Liver (tissue), 3 donors: ENCODE measurements at regions not wholly inside any gene's neighbourhood (a gene's known extent, or its start where the extent isn't known, plus 50 kb on each side); places are given as distances from the start of the nearest gene placed in this dataset.

ENCODE experiments used
- GABPA ChIP-seq, 2 donors: IDR thresholded peaks in 1 of 2; conservative IDR thresholded peaks in 1 of 2; 2 replicates each; pipeline ENCODE4 v1.6.1; 2016; ENCODE audit warnings: antibody characterized with exemption in 2 of 2, mild to moderate bottlenecking in 1 of 2, moderate library complexity in 1 of 2
- SP1 ChIP-seq: IDR thresholded peaks from 2 replicates; pipeline ENCODE4 v1.6.1; 2018; ENCODE audit warnings: antibody characterized with exemption, mild to moderate bottlenecking
- TF ChIP-seq, protein P1 (sequence below): fragments of 150-350 bp; IDR thresholded peaks from 2 replicates; pipeline ENCODE4 v1.5.1; 2017; ENCODE audit warnings: improper control_type of control experiment, low read depth, low read length; ENCODE audit not compliant: missing input control
- TF ChIP-seq, protein P2 (sequence below): IDR thresholded peaks from 2 replicates; pipeline ENCODE4 v1.6.1; 2016; ENCODE audit warnings: antibody characterized with exemption, mild to moderate bottlenecking
- donor health status: healthy.
- donor health status: healthy.

DNA sequence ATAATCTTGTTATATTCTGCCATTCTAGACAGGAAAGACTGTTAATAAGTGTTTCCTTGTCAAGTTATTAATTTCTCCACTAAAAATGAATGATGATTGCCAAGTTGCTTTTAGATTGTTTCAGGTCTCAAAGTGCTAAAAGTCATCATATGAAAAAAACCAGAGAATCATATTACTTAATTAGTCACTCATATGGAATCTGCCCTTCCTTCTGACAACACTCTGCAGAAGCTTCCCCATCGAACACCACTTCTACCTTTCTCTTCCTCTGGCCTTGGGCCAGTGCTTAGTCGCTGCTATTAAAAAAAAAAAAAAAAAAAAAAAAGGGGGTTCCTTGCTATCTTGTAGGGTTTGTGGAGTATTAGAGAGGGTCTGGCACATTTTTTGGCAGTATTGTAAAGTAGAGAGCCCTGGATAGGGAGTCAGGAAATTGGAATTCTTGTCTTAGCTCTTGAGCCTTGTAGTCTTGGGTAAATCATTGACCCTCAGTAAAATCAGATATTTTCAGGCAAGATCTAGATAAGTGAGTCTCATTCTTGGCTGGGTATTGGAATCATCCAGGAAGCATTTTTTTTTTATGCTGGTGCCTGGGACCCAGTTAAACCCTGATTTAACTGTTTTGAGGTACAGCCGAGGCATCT lies 141.7 kb upstream of the CCDC68 start:
- TF ChIP-seq, protein P1, sequence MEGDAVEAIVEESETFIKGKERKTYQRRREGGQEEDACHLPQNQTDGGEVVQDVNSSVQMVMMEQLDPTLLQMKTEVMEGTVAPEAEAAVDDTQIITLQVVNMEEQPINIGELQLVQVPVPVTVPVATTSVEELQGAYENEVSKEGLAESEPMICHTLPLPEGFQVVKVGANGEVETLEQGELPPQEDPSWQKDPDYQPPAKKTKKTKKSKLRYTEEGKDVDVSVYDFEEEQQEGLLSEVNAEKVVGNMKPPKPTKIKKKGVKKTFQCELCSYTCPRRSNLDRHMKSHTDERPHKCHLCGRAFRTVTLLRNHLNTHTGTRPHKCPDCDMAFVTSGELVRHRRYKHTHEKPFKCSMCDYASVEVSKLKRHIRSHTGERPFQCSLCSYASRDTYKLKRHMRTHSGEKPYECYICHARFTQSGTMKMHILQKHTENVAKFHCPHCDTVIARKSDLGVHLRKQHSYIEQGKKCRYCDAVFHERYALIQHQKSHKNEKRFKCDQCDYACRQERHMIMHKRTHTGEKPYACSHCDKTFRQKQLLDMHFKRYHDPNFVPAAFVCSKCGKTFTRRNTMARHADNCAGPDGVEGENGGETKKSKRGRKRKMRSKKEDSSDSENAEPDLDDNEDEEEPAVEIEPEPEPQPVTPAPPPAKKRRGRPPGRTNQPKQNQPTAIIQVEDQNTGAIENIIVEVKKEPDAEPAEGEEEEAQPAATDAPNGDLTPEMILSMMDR: no peak
- TF ChIP-seq, protein P2, sequence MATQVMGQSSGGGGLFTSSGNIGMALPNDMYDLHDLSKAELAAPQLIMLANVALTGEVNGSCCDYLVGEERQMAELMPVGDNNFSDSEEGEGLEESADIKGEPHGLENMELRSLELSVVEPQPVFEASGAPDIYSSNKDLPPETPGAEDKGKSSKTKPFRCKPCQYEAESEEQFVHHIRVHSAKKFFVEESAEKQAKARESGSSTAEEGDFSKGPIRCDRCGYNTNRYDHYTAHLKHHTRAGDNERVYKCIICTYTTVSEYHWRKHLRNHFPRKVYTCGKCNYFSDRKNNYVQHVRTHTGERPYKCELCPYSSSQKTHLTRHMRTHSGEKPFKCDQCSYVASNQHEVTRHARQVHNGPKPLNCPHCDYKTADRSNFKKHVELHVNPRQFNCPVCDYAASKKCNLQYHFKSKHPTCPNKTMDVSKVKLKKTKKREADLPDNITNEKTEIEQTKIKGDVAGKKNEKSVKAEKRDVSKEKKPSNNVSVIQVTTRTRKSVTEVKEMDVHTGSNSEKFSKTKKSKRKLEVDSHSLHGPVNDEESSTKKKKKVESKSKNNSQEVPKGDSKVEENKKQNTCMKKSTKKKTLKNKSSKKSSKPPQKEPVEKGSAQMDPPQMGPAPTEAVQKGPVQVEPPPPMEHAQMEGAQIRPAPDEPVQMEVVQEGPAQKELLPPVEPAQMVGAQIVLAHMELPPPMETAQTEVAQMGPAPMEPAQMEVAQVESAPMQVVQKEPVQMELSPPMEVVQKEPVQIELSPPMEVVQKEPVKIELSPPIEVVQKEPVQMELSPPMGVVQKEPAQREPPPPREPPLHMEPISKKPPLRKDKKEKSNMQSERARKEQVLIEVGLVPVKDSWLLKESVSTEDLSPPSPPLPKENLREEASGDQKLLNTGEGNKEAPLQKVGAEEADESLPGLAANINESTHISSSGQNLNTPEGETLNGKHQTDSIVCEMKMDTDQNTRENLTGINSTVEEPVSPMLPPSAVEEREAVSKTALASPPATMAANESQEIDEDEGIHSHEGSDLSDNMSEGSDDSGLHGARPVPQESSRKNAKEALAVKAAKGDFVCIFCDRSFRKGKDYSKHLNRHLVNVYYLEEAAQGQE: no peak
- no peak for TF ChIP-seq GABPA (IDR thresholded peaks at IDR 0.05 in 1 of 2, conservative IDR thresholded peaks at IDR 0.05 in 1 of 2)
- TF ChIP-seq SP1: no peak
